ENCODE measurements at regions not wholly inside any gene's neighbourhood (a gene's known extent, or its start where the extent isn't known, plus 50 kb on each side); places are given as distances from the start of the nearest gene placed in this dataset.
"Not testable (repeated sequence)": the region's sequence is repeated elsewhere in the genome, so short reads cannot be mapped to it uniquely, and the experiment has no call there.

- no peak for ATAC-seq
These were observed 726.1 kb downstream of the CDH18 start for GRCh38 chr5:19261879-19262278.

GRCh38 chr5:19264821-19265220 lies 723.2 kb downstream of the CDH18 start:
- no peak for ATAC-seq

- no peak for ATAC-seq
These were observed 721.2 kb downstream of the CDH18 start for GRCh38 chr5:19266791-19267190.

GRCh38 chr5:19270153-19270552 lies 717.8 kb downstream of the CDH18 start:
- no peak for ATAC-seq

- no peak for ATAC-seq
These were observed 713.4 kb downstream of the CDH18 start for GRCh38 chr5:19274578-19274977.

- no peak for ATAC-seq
These were observed 702.7 kb downstream of the CDH18 start for GRCh38 chr5:19285286-19285685.

- not testable (repeated sequence) for ATAC-seq
These were observed 700.3 kb downstream of the CDH18 start for GRCh38 chr5:19287548-19288277.

- not testable (repeated sequence) for ATAC-seq
These were observed 699.7 kb downstream of the CDH18 start for GRCh38 chr5:19288311-19288710.

- no peak for ATAC-seq
These were observed 690.1 kb downstream of the CDH18 start for GRCh38 chr5:19297934-19298333.

GRCh38 chr5:19301271-19301670 lies 686.7 kb downstream of the CDH18 start:
- no peak for ATAC-seq

- ATAC-seq: peak; percentile 100
These were observed 673.2 kb downstream of the CDH18 start for GRCh38 chr5:19314840-19315239.

GRCh38 chr5:19319252-19319651 lies 668.7 kb downstream of the CDH18 start:
- no peak for ATAC-seq

GRCh38 chr5:19322716-19323485 lies 665.1 kb downstream of the CDH18 start:
- peak; percentile 100 for ATAC-seq

- ATAC-seq: no peak
These were observed 653.7 kb downstream of the CDH18 start for GRCh38 chr5:19334278-19334677.

- ATAC-seq: no peak
These were observed 645.1 kb downstream of the CDH18 start for GRCh38 chr5:19342942-19343341.

GRCh38 chr5:19352120-19352519 lies 635.9 kb downstream of the CDH18 start:
- ATAC-seq: no peak

- no peak for ATAC-seq
These were observed 619.0 kb downstream of the CDH18 start for GRCh38 chr5:19369048-19369447.

- ATAC-seq: no peak
These were observed 618.4 kb downstream of the CDH18 start for GRCh38 chr5:19369561-19369960.

- no peak for ATAC-seq
These were observed 617.2 kb downstream of the CDH18 start for GRCh38 chr5:19370655-19371386.

- ATAC-seq: no peak
These were observed 599.6 kb downstream of the CDH18 start for GRCh38 chr5:19388391-19388790.

- ATAC-seq: no peak
These were observed 587.0 kb downstream of the CDH18 start for GRCh38 chr5:19401032-19401431.

- no peak for ATAC-seq
These were observed 581.2 kb downstream of the CDH18 start for GRCh38 chr5:19406576-19407365.

- no peak for ATAC-seq
These were observed 579.9 kb downstream of the CDH18 start for GRCh38 chr5:19408149-19408548.

Measured in esophagus mucosa (tissue), 1 donor.